Heart left ventricle (tissue), 16 donors: ENCODE measurements at regions not wholly inside any gene's neighbourhood (a gene's known extent, or its start where the extent isn't known, plus 50 kb on each side); places are given as distances from the start of the nearest gene placed in this dataset.

ENCODE experiments used
- ATAC-seq, 4 donors: fragments of 200-7000 bp; cut with Tn5 transposase; one replicate each; pipeline ENCODE4 v1.9.1; 2020 to 2022; ENCODE audit warnings: moderate library complexity in 4 of 4, mild to moderate bottlenecking in 3 of 4, moderate number of reproducible peaks in 1 of 4
- DNase-seq, 5 donors: peaks; one replicate each; pipeline ENCODE4 v3.0.0-alpha.2; 2020
- H3K27ac ChIP-seq, 12 donors: fragments of 200-600 bp; sonication (generic) in 4 of 12; one replicate each; pipeline versions ENCODE4 v1.5.0 to v1.8.0; 2016 to 2022; ENCODE audit warnings: mild to moderate bottlenecking in 2 of 12
- H3K27me3 ChIP-seq, 9 donors: fragments of 200-600 bp; sonication (generic) in 2 of 9; one replicate each; pipeline versions ENCODE4 v1.5.1 to v1.8.0; 2016 to 2022; ENCODE audit warnings: mild to moderate bottlenecking in 3 of 9
- H3K36me3 ChIP-seq, 9 donors: fragments of 200-600 bp; sonication (generic) in 2 of 9; one replicate each; pipeline versions ENCODE4 v1.5.0 to v1.8.0; 2018 to 2022; ENCODE audit warnings: mild to moderate bottlenecking in 2 of 9
- H3K4me1 ChIP-seq, 12 donors: fragments of 200-600 bp; sonication (generic) in 4 of 12; one replicate each; pipeline versions ENCODE4 v1.5.0 to v1.8.0; 2016 to 2022; ENCODE audit warnings: mild to moderate bottlenecking in 3 of 12
- H3K4me3 ChIP-seq, 12 donors: fragments of 200-600 bp; sonication (generic) in 4 of 12; one replicate each; pipeline versions ENCODE4 v1.5.0 to v1.8.0; 2017 to 2022; ENCODE audit warnings: mild to moderate bottlenecking in 9 of 12, moderate library complexity in 4 of 12
- H3K9me3 ChIP-seq, 12 donors: fragments of 200-600 bp; sonication (generic) in 4 of 12; one replicate each; pipeline versions ENCODE4 v1.5.0 to v1.8.0; 2016 to 2022; ENCODE audit warnings: mild to moderate bottlenecking in 1 of 12
- POLR2A ChIP-seq, 2 donors: fragments of 450-650 bp; IDR thresholded peaks; one replicate each; pipeline ENCODE4 v1.6.1; 2017; ENCODE audit warnings: antibody characterized with exemption in 2 of 2, mild to moderate bottlenecking in 2 of 2, moderate library complexity in 2 of 2
- WGBS, 4 donors: extraction: QIAGEN DNeasy Blood & Tissue Kit in 2 of 4; methylation state at CpG; one replicate each; pipeline versions ENCODE4 v1.1.5 to v1.1.7; 2013 to 2018; 5-methylcytosine and 5-hydroxymethylcytosine counted together
- intact Hi-C, 10 donors: fragments of 100-400 bp; cut with DNase I; formaldehyde crosslinking; loops; one replicate each; pipeline versions ENCODE4 v1.11.1 to v1.14.2; 2022
- TF ChIP-seq, protein P1 (sequence below), 12 donors: fragments of 200-600 bp; sonication (generic) in 4 of 12; IDR thresholded peaks; one replicate each; pipeline versions ENCODE4 v1.5.0 to v1.8.0; 2018 to 2022; ENCODE audit warnings: antibody characterized with exemption in 12 of 12, mild to moderate bottlenecking in 5 of 12
- donor health status: ischemic (EF 13 %, LVEDD 7.1; RV severe dilation, severe dysfunction).
- donor health status: healthy with polysubstance abuse.
- donor health status: DM: no; HTN: yes; CAD: no.
- donor health status: DM: no; HTN: no; CAD: no.
- donor health status: ischemic (EF 25% LVEDD 6.9; RV normal size, moderate dysfunction).
- donor health status: ischemic (EF 25% LVEDD 5.7; RV mildly dilated, moderate dysfunction).
- donor health status: healthy.
- donor health status: DM: yes; HTN: yes; CAD: no.
- donor health status: ischemic (EF 35%, LVEDD 5.7; RV mildly dilated, moderate dysfunction).
- donor health status: nonischemic (EF 11% LVEDD 7.7; RV severe dilation, severe dysfunction).
- donor health status: DM: yes; HTN: yes; CAD: no.
- donor health status: PGD.
- donor health status: ischemic (EF 29% LVEDD 5.4; RV normal size, mild dysfunction).
- donor health status: nonischemic (EF 23%, LVEDD 6.1; RV moderate dilation, normal function).

DNA sequence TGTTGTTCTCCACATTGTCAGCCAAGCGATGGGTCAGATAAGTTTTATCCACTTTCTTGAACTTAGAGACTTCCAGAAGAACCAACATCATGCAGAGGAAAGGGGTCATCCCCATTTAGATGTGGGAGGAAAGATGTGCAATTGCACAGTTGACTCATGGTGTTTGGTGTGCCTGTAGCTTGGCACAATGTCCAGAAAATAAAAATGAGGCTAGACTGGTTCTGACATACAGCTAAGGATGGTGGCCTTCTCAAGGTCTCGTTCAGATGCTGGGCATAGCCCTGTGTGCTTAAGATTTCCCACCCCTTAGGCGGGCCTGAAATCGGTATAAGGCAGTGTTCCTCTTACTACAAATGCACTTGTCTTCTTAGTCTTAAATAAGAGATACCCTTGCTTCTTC lies 101.1 kb downstream of the PCDH7 start:
- intact Hi-C loops: no loop called here
- no peak overlapping the region for H3K4me3 ChIP-seq
- no peak overlapping the region for H3K27ac ChIP-seq
- TF ChIP-seq, protein P1, sequence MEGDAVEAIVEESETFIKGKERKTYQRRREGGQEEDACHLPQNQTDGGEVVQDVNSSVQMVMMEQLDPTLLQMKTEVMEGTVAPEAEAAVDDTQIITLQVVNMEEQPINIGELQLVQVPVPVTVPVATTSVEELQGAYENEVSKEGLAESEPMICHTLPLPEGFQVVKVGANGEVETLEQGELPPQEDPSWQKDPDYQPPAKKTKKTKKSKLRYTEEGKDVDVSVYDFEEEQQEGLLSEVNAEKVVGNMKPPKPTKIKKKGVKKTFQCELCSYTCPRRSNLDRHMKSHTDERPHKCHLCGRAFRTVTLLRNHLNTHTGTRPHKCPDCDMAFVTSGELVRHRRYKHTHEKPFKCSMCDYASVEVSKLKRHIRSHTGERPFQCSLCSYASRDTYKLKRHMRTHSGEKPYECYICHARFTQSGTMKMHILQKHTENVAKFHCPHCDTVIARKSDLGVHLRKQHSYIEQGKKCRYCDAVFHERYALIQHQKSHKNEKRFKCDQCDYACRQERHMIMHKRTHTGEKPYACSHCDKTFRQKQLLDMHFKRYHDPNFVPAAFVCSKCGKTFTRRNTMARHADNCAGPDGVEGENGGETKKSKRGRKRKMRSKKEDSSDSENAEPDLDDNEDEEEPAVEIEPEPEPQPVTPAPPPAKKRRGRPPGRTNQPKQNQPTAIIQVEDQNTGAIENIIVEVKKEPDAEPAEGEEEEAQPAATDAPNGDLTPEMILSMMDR (IDR thresholded peaks at IDR 0.05): no peak
- TF ChIP-seq POLR2A (IDR thresholded peaks at IDR 0.05): no peak
- no peaks in the 10 kb centered on the region for H3K9me3 ChIP-seq
- H3K4me1 ChIP-seq: peaks cover 0 to 13% (median 0%) of the 10 kb centered on the region in 12 donors
- no peaks in the 10 kb centered on the region for H3K36me3 ChIP-seq
- ATAC-seq (no peak), DNase-seq (no peak)
- whole genome bisulfite sequencing, 4 donors: 89 to 90% (median 89%) methylated on average over 4 of the region's 4 CpGs
- no peaks in the 10 kb centered on the region for H3K27me3 ChIP-seq

DNA sequence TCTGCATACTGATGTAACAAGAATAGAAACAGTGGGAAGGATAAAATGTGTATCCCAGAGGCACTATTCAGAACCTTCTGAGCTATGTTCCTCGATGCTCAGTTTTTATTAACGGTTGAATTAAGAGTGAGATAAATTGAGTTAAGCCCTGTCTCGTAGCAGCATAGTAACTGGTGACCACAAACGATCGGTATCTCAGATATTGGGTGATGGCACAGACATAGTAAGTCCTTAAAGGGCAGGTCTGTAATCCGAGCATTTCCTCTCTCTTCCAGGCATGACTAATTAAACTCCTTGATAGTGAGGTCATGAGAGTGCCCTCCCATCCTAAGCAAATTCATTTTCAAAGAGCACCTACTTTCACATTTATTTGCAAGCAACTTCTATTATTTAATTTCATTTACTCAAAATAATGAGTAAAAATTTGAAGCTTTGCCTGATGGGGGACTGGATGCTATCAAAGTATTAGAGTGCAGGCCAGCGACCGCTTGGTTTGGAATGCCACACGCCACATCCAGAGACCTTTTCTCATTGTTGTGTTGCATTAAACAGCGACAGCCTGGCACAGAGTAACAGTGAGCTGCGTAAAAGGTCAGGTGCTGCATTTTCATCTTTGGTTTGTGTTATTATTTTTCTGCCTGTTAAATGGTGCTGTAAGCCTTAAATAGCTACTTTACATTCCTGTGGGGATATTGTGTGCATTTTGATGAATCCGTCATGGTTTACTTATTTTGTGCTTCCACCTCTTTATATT lies 101.9 kb downstream of the PCDH7 start:
- WGBS, 4 donors: 47 to 62% (median 53%) methylated on average over 12 of the region's 12 CpGs
- H3K27ac ChIP-seq: peak overlapping the region in 2 of 12 donors; percentile 4 to 13
- TF ChIP-seq, protein P1 (IDR thresholded peaks at IDR 0.05): no peak
- no peak for TF ChIP-seq POLR2A (IDR thresholded peaks at IDR 0.05)
- H3K4me3 ChIP-seq: no peak overlapping the region
- peak; percentile 39 to 81 (median 66) for ATAC-seq
- H3K27me3 ChIP-seq: no peaks in the 10 kb centered on the region
- DNase-seq: no peak
- no peaks in the 10 kb centered on the region for H3K36me3 ChIP-seq
- no peaks in the 10 kb centered on the region for H3K9me3 ChIP-seq
- intact Hi-C loops: no loop called here
- H3K4me1 ChIP-seq: peaks cover 0 to 13% (median 0%) of the 10 kb centered on the region in 12 donors

DNA sequence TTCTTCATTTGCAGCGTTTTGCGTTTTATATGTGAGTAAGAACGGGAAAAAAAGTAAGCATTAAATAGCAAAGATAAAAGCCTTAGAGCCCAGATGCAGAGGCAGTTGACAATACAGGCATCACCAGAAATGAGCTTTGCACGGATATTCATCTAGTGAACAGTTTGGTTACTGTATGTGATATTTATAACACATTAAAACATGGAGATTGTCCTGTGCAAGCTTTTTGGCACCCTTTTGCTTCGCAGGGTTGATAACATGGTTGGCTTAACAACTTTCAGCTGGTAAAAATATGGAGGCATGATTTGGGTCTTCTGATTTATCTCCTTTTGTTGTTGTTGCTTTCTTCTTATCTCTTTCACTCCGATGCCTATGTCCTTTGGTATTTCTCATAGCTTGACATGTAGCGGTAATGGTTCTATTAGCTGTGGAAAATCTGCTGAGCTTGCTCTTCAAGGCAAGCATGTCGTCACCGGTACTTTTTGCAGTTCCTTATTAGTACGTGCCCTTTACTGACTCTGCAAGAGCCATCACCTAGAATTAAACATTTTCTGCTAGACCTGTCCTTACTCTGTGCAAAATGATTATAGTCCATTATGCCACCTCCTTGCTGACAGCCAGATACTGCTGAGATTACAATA lies 102.9 kb downstream of the PCDH7 start:
- no peaks in the 10 kb centered on the region for H3K36me3 ChIP-seq
- peaks cover 0 to 13% (median 0%) of the 10 kb centered on the region in 12 donors for H3K4me1 ChIP-seq
- TF ChIP-seq, protein P1 (IDR thresholded peaks at IDR 0.05): no peak
- TF ChIP-seq POLR2A (IDR thresholded peaks at IDR 0.05): no peak
- H3K9me3 ChIP-seq: no peaks in the 10 kb centered on the region
- peak in 3 of 4 donors; percentile 15 to 26 (median 18) for ATAC-seq
- no peak for DNase-seq
- no peaks in the 10 kb centered on the region for H3K27me3 ChIP-seq
- intact Hi-C loops: no loop called here
- 56 to 67% (median 59%) methylated on average over 10 of the region's 10 CpGs for WGBS, 4 donors
- peak overlapping the region in 1 of 12 donors; percentile 11 for H3K27ac ChIP-seq
- H3K4me3 ChIP-seq: peak overlapping the region in 2 of 12 donors; percentile 10 to 20

DNA sequence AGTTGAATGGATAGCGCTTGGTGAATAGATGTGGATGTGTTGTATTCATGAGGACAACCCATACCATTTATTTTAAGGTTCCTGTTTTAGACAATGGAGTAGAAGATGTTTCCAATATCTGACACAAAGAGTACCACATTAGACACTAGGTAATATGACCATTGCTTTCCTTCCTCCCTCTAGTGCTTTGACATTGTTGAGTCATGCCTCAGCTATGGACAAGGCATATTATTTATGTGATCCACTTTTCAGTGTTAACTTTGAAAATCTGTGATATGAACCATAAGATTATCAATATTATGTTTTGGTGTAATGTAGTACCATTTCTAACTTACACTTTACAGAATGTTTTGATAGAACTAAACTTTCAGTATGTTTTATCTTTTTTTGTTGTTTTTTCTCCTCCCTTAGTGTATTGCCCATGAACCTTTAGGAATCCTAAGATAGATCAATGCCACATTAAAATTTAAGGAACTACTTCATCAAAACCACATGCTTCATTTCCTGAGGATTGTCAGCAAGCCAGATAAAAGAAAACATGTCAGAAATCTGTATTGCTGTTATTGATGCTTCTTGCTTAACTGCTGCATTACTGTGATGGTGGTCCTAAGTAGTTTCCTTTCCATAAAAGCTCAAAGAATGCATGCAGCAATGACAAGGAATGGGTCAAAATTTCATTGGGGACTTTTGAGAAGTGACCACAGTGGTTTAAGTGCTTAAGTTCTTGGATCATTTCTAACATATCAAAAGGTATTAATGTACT lies 105.0 kb downstream of the PCDH7 start:
- Histone ChIP-seq H3K4me1 (peaks cover 0 to 13% (median 0%) of the 10 kb centered on the region in 12 donors), H3K27me3 (no peaks in the 10 kb centered on the region), H3K27ac (no peak overlapping the region), H3K36me3 (no peaks in the 10 kb centered on the region), H3K4me3 (no peak overlapping the region), H3K9me3 (no peaks in the 10 kb centered on the region)
- TF ChIP-seq POLR2A (IDR thresholded peaks at IDR 0.05): no peak
- TF ChIP-seq, protein P1 (IDR thresholded peaks at IDR 0.05): no peak
- DNase-seq (no peak), ATAC-seq (no peak)
- intact Hi-C loops: no loop called here
- 88 to 93% (median 92%) methylated on average over 1 of the region's 1 CpG for WGBS, 4 donors
